Adipocyte (in vitro differentiated cells): ENCODE measurements at regions not wholly inside any gene's neighbourhood (a gene's known extent, or its start where the extent isn't known, plus 50 kb on each side); places are given as distances from the start of the nearest gene placed in this dataset.

Experiments used
- DNase-seq: peaks from one replicate; pipeline ENCODE4 v3.0.0-alpha.2; 2015; ENCODE audit warnings: low read depth
- H3K27me3 ChIP-seq: replicated peaks from 2 replicates; pipeline ENCODE4 v1.7.0; 2013; ENCODE audit warnings: mild to moderate bottlenecking, low read length, moderate library complexity; ENCODE audit not compliant: control insufficient read depth, insufficient read depth
- H3K36me3 ChIP-seq: 2 replicates; pipeline ENCODE4 v1.7.0; 2013; ENCODE audit warnings: low read length, mild to moderate bottlenecking, moderate library complexity; ENCODE audit not compliant: control insufficient read depth, insufficient read depth, severe bottlenecking
- H3K4me1 ChIP-seq: 2 replicates; pipeline ENCODE4 v1.7.0; 2013; ENCODE audit warnings: mild to moderate bottlenecking, low read length, moderate library complexity; ENCODE audit not compliant: control insufficient read depth, insufficient read depth
- H3K4me3 ChIP-seq: 2 replicates; pipeline ENCODE4 v1.7.0; 2013; ENCODE audit warnings: mild to moderate bottlenecking, low read length, moderate library complexity
- H3K9ac ChIP-seq: 2 replicates; pipeline ENCODE4 v1.7.0; 2013; ENCODE audit warnings: mild to moderate bottlenecking, low read length, moderate library complexity
- H3K9me3 ChIP-seq: 2 replicates; pipeline ENCODE4 v1.7.0; 2013; ENCODE audit warnings: mild to moderate bottlenecking, low read length, moderate library complexity; ENCODE audit not compliant: control insufficient read depth

GRCh38 chr10:113235508-113235907, 285.5 kb downstream of the TCF7L2 start:
- Histone ChIP-seq H3K4me3 (no peak overlapping the region), H3K36me3 (no peaks in the 10 kb centered on the region), H3K9me3 (no peaks in the 10 kb centered on the region), H3K9ac (no peak overlapping the region), H3K4me1 (no peaks in the 10 kb centered on the region), H3K27me3 (peaks cover 13% of the 10 kb centered on the region)
- DNase-seq = no peak

- DNase-seq = no peak
These were observed 287.0 kb downstream of the TCF7L2 start for GRCh38 chr10:113236998-113237397.

GRCh38 chr10:113239566-113240350, 289.7 kb downstream of the TCF7L2 start:
- Histone ChIP-seq H3K4me3 (no peak overlapping the region), H3K36me3 (no peaks in the 10 kb centered on the region), H3K9ac (no peak overlapping the region), H3K9me3 (no peaks in the 10 kb centered on the region), H3K4me1 (no peaks in the 10 kb centered on the region), H3K27me3 (peaks cover 42% of the 10 kb centered on the region)
- DNase-seq = no peak

More at GRCh38 chr10:113236998-113237397, 287.0 kb downstream of the TCF7L2 start:
- Histone ChIP-seq H3K4me1 (no peaks in the 10 kb centered on the region), H3K27me3 (peaks cover 23% of the 10 kb centered on the region), H3K36me3 (no peaks in the 10 kb centered on the region), H3K4me3 (no peak overlapping the region), H3K9me3 (no peaks in the 10 kb centered on the region), H3K9ac (no peak overlapping the region)

DNA sequence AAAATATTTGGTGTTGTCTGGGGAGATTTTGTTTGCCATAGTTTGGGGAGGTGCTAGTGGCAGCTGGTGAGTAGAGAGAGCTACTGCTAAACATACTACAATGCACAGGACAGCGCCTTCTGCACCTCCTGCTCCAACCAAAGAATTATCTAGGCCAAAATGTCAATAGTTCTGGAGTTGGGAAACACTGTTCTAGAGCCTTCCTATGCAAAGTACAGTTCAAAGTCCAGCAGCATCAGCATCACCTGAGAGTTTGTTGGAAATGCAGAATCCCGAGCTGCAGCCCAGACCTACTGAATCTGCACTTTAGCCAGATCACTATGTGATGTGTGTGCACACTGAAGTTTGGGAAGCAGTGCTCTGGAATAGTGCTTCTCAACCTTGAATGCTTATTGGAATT, 290.7 kb downstream of the TCF7L2 start:
- DNase-seq = no peak
- Histone ChIP-seq H3K4me1 (no peaks in the 10 kb centered on the region), H3K36me3 (no peaks in the 10 kb centered on the region), H3K4me3 (no peak overlapping the region), H3K9ac (no peak overlapping the region), H3K9me3 (no peaks in the 10 kb centered on the region), H3K27me3 (peaks cover 48% of the 10 kb centered on the region)

DNA sequence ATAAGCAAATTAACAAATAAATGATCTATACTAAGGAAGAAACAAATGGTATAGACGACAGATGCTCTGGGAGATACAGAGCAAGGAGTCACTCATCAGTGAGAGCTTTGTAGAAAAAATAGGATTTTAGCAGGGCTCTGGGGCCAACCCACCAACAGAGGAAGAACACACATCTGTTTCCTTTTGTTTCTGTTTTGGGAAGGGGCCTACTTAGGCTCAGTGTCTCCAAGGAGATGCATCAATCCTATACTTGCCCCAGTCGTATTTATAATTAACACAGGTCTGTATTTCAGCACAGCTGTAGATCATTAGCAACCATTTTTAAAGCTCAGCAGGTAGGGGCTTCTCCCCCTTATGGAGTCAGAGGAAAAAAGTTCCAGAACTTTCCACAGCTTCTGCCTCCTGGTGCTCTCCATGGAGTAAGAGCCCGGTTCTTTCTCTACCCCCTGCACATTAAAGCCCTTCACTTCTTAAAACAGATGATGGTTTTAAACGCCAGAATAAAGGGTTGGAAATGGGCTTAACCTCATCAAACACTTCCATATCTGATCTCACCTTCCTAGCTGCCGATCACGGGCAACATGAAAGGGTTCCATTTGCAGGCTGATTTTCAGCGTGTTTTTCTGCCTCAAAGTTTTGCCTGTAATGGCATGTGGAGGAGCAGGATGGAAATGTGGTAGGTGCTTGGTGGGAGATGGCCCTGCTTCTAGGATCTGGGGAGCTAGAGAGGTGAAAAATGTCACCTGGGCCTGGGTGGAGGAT, 291.7 kb downstream of the TCF7L2 start:
- no peaks in the 10 kb centered on the region for H3K9me3 ChIP-seq
- no peak overlapping the region for H3K9ac ChIP-seq
- H3K27me3 ChIP-seq = peaks cover 54% of the 10 kb centered on the region

DNA sequence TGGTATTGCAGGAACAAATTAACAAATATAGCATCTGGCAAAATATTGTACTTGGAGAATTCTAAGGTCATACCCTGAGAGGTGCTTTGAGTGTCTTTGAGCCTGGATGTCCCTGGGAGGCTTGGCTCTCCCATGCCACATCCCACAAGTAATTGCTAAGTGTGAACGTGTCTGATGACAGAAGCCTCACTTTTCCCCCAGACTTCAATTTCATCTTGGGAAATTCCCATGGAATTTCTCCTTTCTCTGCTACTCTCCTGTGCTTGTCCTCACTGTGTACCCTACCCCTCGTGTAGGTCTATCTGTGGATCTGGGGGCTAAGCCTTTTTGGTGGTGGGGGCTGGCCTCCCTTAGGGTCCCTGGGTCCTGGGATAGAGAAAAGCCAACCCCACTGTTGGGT, 293.3 kb downstream of the TCF7L2 start:
- no peaks in the 10 kb centered on the region for H3K4me1 ChIP-seq
- peaks cover 67% of the 10 kb centered on the region for H3K27me3 ChIP-seq
- no peaks in the 10 kb centered on the region for H3K9me3 ChIP-seq
- H3K4me3 ChIP-seq = no peak overlapping the region
- H3K36me3 ChIP-seq = no peaks in the 10 kb centered on the region
- DNase-seq = no peak
- no peak overlapping the region for H3K9ac ChIP-seq

More for the DNA sequence above, 291.7 kb downstream of the TCF7L2 start:
- H3K36me3 ChIP-seq = no peaks in the 10 kb centered on the region
- H3K4me1 ChIP-seq = no peaks in the 10 kb centered on the region
- DNase-seq = no peak
- no peak overlapping the region for H3K4me3 ChIP-seq

GRCh38 chr10:113244750-113245149, 294.7 kb downstream of the TCF7L2 start:
- H3K4me3 ChIP-seq = no peak overlapping the region
- H3K9ac ChIP-seq = no peak overlapping the region
- H3K27me3 ChIP-seq = peaks cover 67% of the 10 kb centered on the region
- no peaks in the 10 kb centered on the region for H3K4me1 ChIP-seq
- no peaks in the 10 kb centered on the region for H3K36me3 ChIP-seq
- no peak for DNase-seq
- H3K9me3 ChIP-seq = no peaks in the 10 kb centered on the region

- Histone ChIP-seq H3K36me3 (no peaks in the 10 kb centered on the region), H3K27me3 (peaks cover 66% of the 10 kb centered on the region), H3K4me3 (no peak overlapping the region), H3K4me1 (no peaks in the 10 kb centered on the region), H3K9me3 (no peaks in the 10 kb centered on the region), H3K9ac (no peak overlapping the region)
- DNase-seq = no peak
These were observed 295.2 kb downstream of the TCF7L2 start for GRCh38 chr10:113245286-113245685.

DNA sequence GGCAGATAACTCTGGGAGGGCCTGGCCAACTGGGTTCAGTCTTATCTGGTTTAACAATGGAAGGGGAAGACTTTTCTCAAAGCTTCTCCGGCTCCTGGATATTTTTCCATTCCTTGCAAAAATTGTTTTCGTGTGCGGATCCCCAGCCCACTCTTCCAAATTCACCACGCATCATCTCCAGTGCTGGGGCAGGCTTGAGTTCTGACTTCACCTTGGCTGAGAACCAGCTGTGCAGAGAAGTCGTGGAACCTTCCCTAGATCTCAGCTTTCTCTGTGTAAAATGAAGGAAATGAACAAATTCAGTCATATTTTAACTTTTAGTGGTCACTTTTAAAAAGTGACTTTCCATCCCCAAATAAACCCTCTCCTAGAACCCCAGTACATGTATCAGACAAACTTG, 297.0 kb downstream of the TCF7L2 start:
- H3K9ac ChIP-seq = no peak overlapping the region
- H3K36me3 ChIP-seq = no peaks in the 10 kb centered on the region
- no peak overlapping the region for H3K4me3 ChIP-seq
- no peak for DNase-seq
- peaks cover 65% of the 10 kb centered on the region for H3K27me3 ChIP-seq
- H3K4me1 ChIP-seq = no peaks in the 10 kb centered on the region
- no peaks in the 10 kb centered on the region for H3K9me3 ChIP-seq

GRCh38 chr10:113252650-113253618, 299.9 kb upstream of the HABP2 start:
- no peaks in the 10 kb centered on the region for H3K9me3 ChIP-seq
- peaks cover 26% of the 10 kb centered on the region for H3K27me3 ChIP-seq
- H3K9ac ChIP-seq = no peak overlapping the region
- H3K4me1 ChIP-seq = no peaks in the 10 kb centered on the region
- H3K4me3 ChIP-seq = no peak overlapping the region
- H3K36me3 ChIP-seq = no peaks in the 10 kb centered on the region
- no peak for DNase-seq
